Lower lobe of right lung (tissue), 2 donors: ENCODE measurements at regions not wholly inside any gene's neighbourhood (a gene's known extent, or its start where the extent isn't known, plus 50 kb on each side); places are given as distances from the start of the nearest gene placed in this dataset.
A peak's percentile ranks its signal among the peaks of the same experiment; 100 is the strongest.

Experiments
- ATAC-seq, 2 donors: fragments of 200-7000 bp; cut with Tn5 transposase; one replicate each; pipeline ENCODE4 v1.9.1; 2020 to 2022; ENCODE audit warnings: mild to moderate bottlenecking in 2 of 2, moderate library complexity in 2 of 2
- DNase-seq: peaks from one replicate; pipeline ENCODE4 v3.0.0-alpha.2; 2020
- H3K27ac ChIP-seq: fragments of 200-600 bp; one replicate; pipeline ENCODE4 v1.8.0; 2022
- H3K27me3 ChIP-seq: fragments of 200-600 bp; one replicate; pipeline ENCODE4 v1.8.0; 2022; ENCODE audit warnings: low read depth
- H3K36me3 ChIP-seq: fragments of 200-600 bp; one replicate; pipeline ENCODE4 v1.8.0; 2022; ENCODE audit warnings: mild to moderate bottlenecking
- H3K4me1 ChIP-seq: fragments of 200-600 bp; one replicate; pipeline ENCODE4 v1.8.0; 2022
- H3K4me3 ChIP-seq: fragments of 200-600 bp; one replicate; pipeline ENCODE4 v1.8.0; 2022; ENCODE audit warnings: mild to moderate bottlenecking
- H3K9me3 ChIP-seq: fragments of 200-600 bp; one replicate; pipeline ENCODE4 v1.8.0; 2022
- CTCF ChIP-seq: fragments of 200-600 bp; IDR thresholded peaks from one replicate; pipeline ENCODE4 v1.8.0; 2022; ENCODE audit warnings: antibody characterized with exemption, mild to moderate bottlenecking
- intact Hi-C: fragments of 100-400 bp; cut with DNase I; formaldehyde crosslinking; loops from one replicate; pipeline ENCODE4 v1.11.0; 2022
- donor health status: DM: no; HTN: yes; CAD: no; lungs with severe emphysema.

- intact Hi-C loops, result no loop called here
- Histone ChIP-seq H3K27me3 (no peaks in the 10 kb centered on the region), H3K27ac (no peak overlapping the region), H3K4me3 (no peak overlapping the region), H3K4me1 (no peaks in the 10 kb centered on the region), H3K36me3 (no peaks in the 10 kb centered on the region), H3K9me3 (no peaks in the 10 kb centered on the region)
- ATAC-seq, result no peak
- TF ChIP-seq CTCF, result no peak
- DNase-seq, result no peak
Observed at GRCh38 chr6:134830194-134830593, 119.7 kb downstream of the ALDH8A1 start.

- DNase-seq, result no peak
Observed at GRCh38 chr6:134828641-134829040, 121.3 kb downstream of the ALDH8A1 start.

GRCh38 chr6:134826889-134827737 lies 122.8 kb downstream of the ALDH8A1 start:
- H3K4me3 ChIP-seq, result no peak overlapping the region
- no peak overlapping the region for H3K27ac ChIP-seq
- DNase-seq (no peak), ATAC-seq (peak; percentile 33 to 66)
- no peaks in the 10 kb centered on the region for H3K36me3 ChIP-seq
- no peaks in the 10 kb centered on the region for H3K4me1 ChIP-seq
- no peak for TF ChIP-seq CTCF
- H3K9me3 ChIP-seq, result no peaks in the 10 kb centered on the region
- no peaks in the 10 kb centered on the region for H3K27me3 ChIP-seq
- intact Hi-C loops, result no loop called here

More at GRCh38 chr6:134828641-134829040, 121.3 kb downstream of the ALDH8A1 start:
- intact Hi-C loops, result no loop called here
- TF ChIP-seq CTCF, result no peak
- H3K4me1 ChIP-seq, result no peaks in the 10 kb centered on the region
- H3K27me3 ChIP-seq, result no peaks in the 10 kb centered on the region
- H3K36me3 ChIP-seq, result no peaks in the 10 kb centered on the region
- H3K4me3 ChIP-seq, result no peak overlapping the region
- no peak overlapping the region for H3K27ac ChIP-seq
- no peak for ATAC-seq
- H3K9me3 ChIP-seq, result no peaks in the 10 kb centered on the region

GRCh38 chr6:134823710-134824034 lies 126.2 kb downstream of the ALDH8A1 start:
- Histone ChIP-seq H3K9me3 (no peaks in the 10 kb centered on the region), H3K27ac (no peak overlapping the region), H3K36me3 (no peaks in the 10 kb centered on the region), H3K4me1 (peaks cover 5% of the 10 kb centered on the region), H3K27me3 (no peaks in the 10 kb centered on the region), H3K4me3 (no peak overlapping the region)
- intact Hi-C loops, result loop anchor here (5.0 kb wide), 1 partner anchor 651 kb away; no protein-coding TSS in a partner anchor
- ATAC-seq (no peak), DNase-seq (no peak)
- no peak for TF ChIP-seq CTCF

- Histone ChIP-seq H3K27ac (no peak overlapping the region), H3K4me1 (peaks cover 5% of the 10 kb centered on the region), H3K4me3 (no peak overlapping the region), H3K9me3 (no peaks in the 10 kb centered on the region), H3K36me3 (no peaks in the 10 kb centered on the region), H3K27me3 (no peaks in the 10 kb centered on the region)
- TF ChIP-seq CTCF, result peak; percentile 77
- ATAC-seq, result peak; percentile 89 to 94
- peak; percentile 54 for DNase-seq
- intact Hi-C loops, result loop anchor here (5.0 kb wide), 1 partner anchor 651 kb away; no protein-coding TSS in a partner anchor
Observed at GRCh38 chr6:134822920-134823709, 126.8 kb downstream of the ALDH8A1 start.
